Right lobe of liver (tissue), 4 donors: ENCODE measurements at regions not wholly inside any gene's neighbourhood (a gene's known extent, or its start where the extent isn't known, plus 50 kb on each side); places are given as distances from the start of the nearest gene placed in this dataset.

Experiments
- CTCF ChIP-seq, 4 donors: fragments of 200-600 bp in 3 of 4; fragments of 450-650 bp in 1 of 4; IDR thresholded peaks; one replicate each; pipeline versions ENCODE4 v1.5.1 to v1.8.0; 2016 to 2022; ENCODE audit warnings: antibody characterized with exemption in 4 of 4, mild to moderate bottlenecking in 2 of 4
- POLR2A ChIP-seq: fragments of 450-650 bp; IDR thresholded peaks from one replicate; pipeline ENCODE4 v1.6.1; 2017; ENCODE audit warnings: antibody characterized with exemption, mild to moderate bottlenecking
- donor health status: DM: no; HTN: no; CAD: no.
- donor health status: DM: no; HTN: no; CAD: no.
- donor health status: DM: no; HTN: yes; CAD: no.

DNA sequence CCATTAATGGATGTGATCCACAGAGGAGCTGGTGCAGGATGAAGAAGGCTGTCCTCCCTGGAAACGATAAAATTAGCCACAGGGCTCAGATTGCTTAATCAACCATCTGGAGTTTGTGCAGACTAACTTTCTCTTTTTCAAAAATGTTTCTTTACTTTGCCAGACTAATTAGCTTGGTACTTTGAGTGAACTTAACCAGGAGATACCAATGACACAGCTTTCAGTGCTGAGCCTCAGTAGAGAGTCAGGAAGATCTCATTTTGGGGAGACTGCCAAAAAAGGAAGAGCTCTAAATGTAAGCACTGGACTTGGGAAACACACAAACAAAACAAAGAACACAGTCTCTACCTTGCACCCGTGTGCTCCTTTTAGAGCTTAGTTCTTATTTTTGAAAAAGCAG lies 248.1 kb upstream of the DEPDC1 start:
- TF ChIP-seq CTCF (IDR thresholded peaks at IDR 0.05) (no peak), POLR2A (no peak)
